B cell (primary cell): ENCODE measurements at regions not wholly inside any gene's neighbourhood (a gene's known extent, or its start where the extent isn't known, plus 50 kb on each side); places are given as distances from the start of the nearest gene placed in this dataset.

Experiments
- ATAC-seq: fragments of 200-7000 bp; cut with Tn5 transposase; one replicate; pipeline ENCODE4 v1.10.0; 2021; ENCODE audit warnings: low read depth, mild to moderate bottlenecking, moderate number of reproducible peaks, moderate library complexity
- CTCF ChIA-PET: fragments of 350-600 bp; sonication (Branson Sonifier 250); formaldehyde crosslinking; loops from one replicate; lab custom pipeline; 2021; ENCODE audit warnings: antibody characterized with exemption, inconsistent platforms; lab: Charles Lee
- POLR2A ChIA-PET: fragments of 350-600 bp; sonication (Branson Sonifier 250); formaldehyde crosslinking; loops from one replicate; lab custom pipeline; 2021; ENCODE audit warnings: antibody characterized with exemption; lab: Charles Lee
- DNase-seq: peaks from one replicate; pipeline ENCODE4 v3.0.0; 2013
- H2AFZ ChIP-seq: 2 replicates; pipeline ENCODE4 v1.6.1; 2012; ENCODE audit warnings: mild to moderate bottlenecking, low read depth, low read length; ENCODE audit not compliant: insufficient read depth, poor library complexity, severe bottlenecking
- H3K27ac ChIP-seq, 2 donors: 1 replicate in 1 of 2; 2 replicates in 1 of 2; pipeline ENCODE4 v1.5.1; 2012 to 2013; ENCODE audit warnings: low read length in 2 of 2, mild to moderate bottlenecking in 2 of 2, moderate library complexity in 1 of 2
- H3K27me3 ChIP-seq, 4 experiments: fragments of 200-600 bp in 1 of 4; sonication (generic) in 1 of 4; replicated peaks in 1 of 4; 1 replicate in 2 of 4; 2 replicates in 2 of 4; pipeline versions ENCODE4 v1.6.1 to v1.7.0; 2013 to 2016; ENCODE audit warnings: low read length in 3 of 4, mild to moderate bottlenecking in 2 of 4, mixed read lengths in 1 of 4, moderate library complexity in 1 of 4; ENCODE audit not compliant: insufficient read depth in 4 of 4, control insufficient read depth in 3 of 4; ENCODE audit errors: control extremely low read depth in 1 of 4
- H3K36me3 ChIP-seq, 2 experiments: replicated peaks in 1 of 2; 1 replicate in 1 of 2; 2 replicates in 1 of 2; pipeline versions ENCODE4 v1.6.1 to v1.7.1; 2013; ENCODE audit warnings: low read length in 1 of 2; ENCODE audit not compliant: insufficient read depth in 2 of 2, control insufficient read depth in 1 of 2; ENCODE audit errors: control extremely low read depth in 1 of 2, extremely low read depth in 1 of 2
- H3K4me1 ChIP-seq, 2 donors: fragments of 200-600 bp in 1 of 2; sonication (generic) in 1 of 2; 1 replicate in 1 of 2; 2 replicates in 1 of 2; pipeline versions ENCODE4 v1.5.1 to v1.6.1; 2013 to 2017; ENCODE audit warnings: low read length in 2 of 2; ENCODE audit not compliant: control insufficient read depth in 2 of 2, insufficient read depth in 2 of 2
- H3K4me2 ChIP-seq: replicated peaks from 2 replicates; pipeline ENCODE3; 2012; ENCODE audit warnings: mild to moderate bottlenecking, low read depth, low read length; ENCODE audit not compliant: poor library complexity, severe bottlenecking
- H3K4me3 ChIP-seq, 5 experiments: fragments of 200-600 bp in 1 of 5; sonication (generic) in 1 of 5; 1 replicate in 3 of 5; 2 replicates in 2 of 5; pipeline versions ENCODE4 v1.5.1 to v1.7.0; 2011 to 2016; ENCODE audit warnings: low read length in 4 of 5, mild to moderate bottlenecking in 4 of 5, low read depth in 2 of 5, control low read depth in 1 of 5, moderate library complexity in 1 of 5; ENCODE audit not compliant: insufficient read depth in 1 of 5; ENCODE audit errors: control extremely low read depth in 1 of 5, extremely low read depth in 1 of 5
- H3K79me2 ChIP-seq: fragments of 200-600 bp; sonication (generic); one replicate; pipeline ENCODE4 v1.6.0; 2016; ENCODE audit warnings: low read length; ENCODE audit not compliant: control insufficient read depth, insufficient read depth
- H3K9ac ChIP-seq: fragments of 200-600 bp; sonication (generic); 2 replicates; pipeline ENCODE4 v1.6.1; 2017; ENCODE audit warnings: mild to moderate bottlenecking, low read length, moderate library complexity
- H3K9me3 ChIP-seq, 3 donors: one replicate each; pipeline versions ENCODE4 v1.6.1 to v1.7.1; 2013; ENCODE audit warnings: low read length in 2 of 3; ENCODE audit not compliant: control insufficient read depth in 2 of 3, insufficient read depth in 1 of 3; ENCODE audit errors: control extremely low read depth in 1 of 3
- H4K20me1 ChIP-seq: 2 replicates; pipeline ENCODE4 v1.6.0; 2012; ENCODE audit warnings: mild to moderate bottlenecking, low read length; ENCODE audit not compliant: insufficient read depth, control insufficient read depth, poor library complexity, severe bottlenecking
- H3K27ac Mint-ChIP-seq: one replicate; pipeline ENCODE4 v1.8.0; 2021; ENCODE audit warnings: mixed read lengths
- H3K27me3 Mint-ChIP-seq: one replicate; pipeline ENCODE4 v1.8.0; 2021; ENCODE audit warnings: mixed read lengths
- H3K4me1 Mint-ChIP-seq: one replicate; pipeline ENCODE4 v1.8.0; 2021; ENCODE audit warnings: mixed read lengths
- H3K4me3 Mint-ChIP-seq: one replicate; pipeline ENCODE4 v1.8.0; 2021; ENCODE audit warnings: mixed read lengths
- H3K9me3 Mint-ChIP-seq: one replicate; pipeline ENCODE4 v1.8.0; 2022; ENCODE audit warnings: mixed read lengths; ENCODE audit not compliant: insufficient read depth
- EZH2 ChIP-seq: IDR thresholded peaks from 2 replicates; pipeline ENCODE4 v1.6.1; 2012; ENCODE audit warnings: borderline replicate concordance, low read depth, mild to moderate bottlenecking, moderate library complexity, low read length; ENCODE audit not compliant: insufficient read depth, poor library complexity, severe bottlenecking
- WGBS: methylation state at CpG from one replicate; pipeline ENCODE4 v1.1.5; 2013; ENCODE audit warnings: missing lambda C conversion rate; ENCODE audit not compliant: insufficient coverage; 5-methylcytosine and 5-hydroxymethylcytosine counted together
- intact Hi-C: fragments of 100-400 bp; cut with micrococcal nuclease; formaldehyde crosslinking; loops from one replicate; pipeline ENCODE4 v1.10.0; 2022
- TF ChIP-seq, protein P1 (sequence below): fragments of 200-600 bp; IDR thresholded peaks from one replicate; pipeline ENCODE4 v1.8.0; 2022; ENCODE audit warnings: antibody characterized with exemption, mild to moderate bottlenecking

DNA sequence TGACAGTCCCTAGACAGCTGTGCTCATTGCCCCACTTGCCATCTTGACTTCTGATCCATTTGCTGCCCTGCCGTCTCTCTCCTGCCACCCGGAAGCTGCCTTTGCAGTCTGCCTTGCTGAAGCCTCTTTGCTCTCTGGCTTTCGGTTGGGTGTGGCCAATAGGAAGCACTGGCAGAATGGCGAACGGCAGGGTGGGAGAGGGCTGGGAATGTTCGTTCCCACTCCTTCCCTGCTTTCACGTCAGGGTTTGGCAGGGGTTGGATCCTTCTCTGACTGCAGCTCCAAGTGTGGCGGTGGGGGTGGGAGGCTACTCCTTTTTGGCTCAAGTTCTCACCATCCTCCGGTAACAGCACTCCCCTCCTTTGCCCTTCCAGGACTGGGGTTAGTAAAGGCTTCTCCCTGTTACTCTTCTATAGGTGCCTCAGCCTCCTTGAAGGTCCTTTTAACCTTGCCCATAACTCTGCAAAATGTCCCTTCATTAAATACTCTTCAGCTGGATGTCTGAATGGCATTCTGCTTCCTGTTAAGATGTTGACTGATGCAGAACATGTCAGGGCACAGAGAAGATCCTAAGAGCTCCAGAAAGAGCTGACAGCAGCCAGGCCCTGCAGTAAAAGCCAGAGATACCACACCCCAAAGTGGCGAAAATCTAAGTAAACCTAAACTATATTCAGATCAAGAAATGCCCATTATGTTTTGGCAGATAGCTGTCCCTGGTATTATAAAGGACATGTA, 299.7 kb downstream of the CDCA7 start:
- TF ChIP-seq, protein P1, sequence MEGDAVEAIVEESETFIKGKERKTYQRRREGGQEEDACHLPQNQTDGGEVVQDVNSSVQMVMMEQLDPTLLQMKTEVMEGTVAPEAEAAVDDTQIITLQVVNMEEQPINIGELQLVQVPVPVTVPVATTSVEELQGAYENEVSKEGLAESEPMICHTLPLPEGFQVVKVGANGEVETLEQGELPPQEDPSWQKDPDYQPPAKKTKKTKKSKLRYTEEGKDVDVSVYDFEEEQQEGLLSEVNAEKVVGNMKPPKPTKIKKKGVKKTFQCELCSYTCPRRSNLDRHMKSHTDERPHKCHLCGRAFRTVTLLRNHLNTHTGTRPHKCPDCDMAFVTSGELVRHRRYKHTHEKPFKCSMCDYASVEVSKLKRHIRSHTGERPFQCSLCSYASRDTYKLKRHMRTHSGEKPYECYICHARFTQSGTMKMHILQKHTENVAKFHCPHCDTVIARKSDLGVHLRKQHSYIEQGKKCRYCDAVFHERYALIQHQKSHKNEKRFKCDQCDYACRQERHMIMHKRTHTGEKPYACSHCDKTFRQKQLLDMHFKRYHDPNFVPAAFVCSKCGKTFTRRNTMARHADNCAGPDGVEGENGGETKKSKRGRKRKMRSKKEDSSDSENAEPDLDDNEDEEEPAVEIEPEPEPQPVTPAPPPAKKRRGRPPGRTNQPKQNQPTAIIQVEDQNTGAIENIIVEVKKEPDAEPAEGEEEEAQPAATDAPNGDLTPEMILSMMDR = no peak
- TF ChIP-seq EZH2 = no peak
- ATAC-seq (no peak), DNase-seq (no peak)
- intact Hi-C loops = no loop called here
- no peak overlapping the region for H2AFZ ChIP-seq
- 86% methylated on average over 7 of the region's 10 CpGs for WGBS
- H3K9ac ChIP-seq = no peak overlapping the region
- no peaks in the 10 kb centered on the region for H3K27me3 ChIP-seq
- H3K9me3 ChIP-seq = no peaks in the 10 kb centered on the region
- H3K36me3 ChIP-seq = no peaks in the 10 kb centered on the region
- ChIA-PET POLR2A (no interaction called here), CTCF (interaction anchor here (0.6 kb wide), 1 partner anchor 209 kb away, joined by 3 read pairs; no protein-coding TSS in a partner anchor)
- no peak overlapping the region for H3K4me3 ChIP-seq
- Mint-ChIP-seq H3K27me3 (peaks cover 7% of the 10 kb centered on the region), H3K4me3 (no peak overlapping the region), H3K9me3 (no peaks in the 10 kb centered on the region), H3K27ac (no peak overlapping the region), H3K4me1 (no peaks in the 10 kb centered on the region)
- no peaks in the 10 kb centered on the region for H3K4me1 ChIP-seq
- no peaks in the 10 kb centered on the region for H4K20me1 ChIP-seq
- no peak overlapping the region for H3K27ac ChIP-seq
- H3K4me2 ChIP-seq = no peak overlapping the region
- no peaks in the 10 kb centered on the region for H3K79me2 ChIP-seq

DNA sequence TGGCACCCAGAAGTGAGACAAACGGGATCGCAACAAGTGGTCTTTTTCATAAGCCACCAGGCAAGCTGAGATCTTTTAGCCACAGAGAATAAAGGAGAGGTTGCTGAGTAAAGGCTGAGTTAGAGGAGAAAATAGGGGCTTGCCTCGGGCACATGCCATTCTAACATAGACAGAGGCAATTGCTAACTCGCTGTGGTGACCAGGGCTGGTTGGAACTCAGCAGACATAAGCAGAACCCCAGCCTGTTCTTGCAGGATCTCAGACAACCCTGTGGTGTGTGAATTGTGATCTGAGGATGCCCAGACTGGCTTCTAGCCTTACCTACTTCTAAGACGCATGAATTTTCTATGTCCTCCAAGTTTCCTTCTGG, 300.2 kb downstream of the CDCA7 start:
- POLR2A ChIA-PET = no interaction called here
- no peak overlapping the region for H3K4me3 Mint-ChIP-seq
- 82% methylated on average over 4 of the region's 5 CpGs for WGBS
- no peaks in the 10 kb centered on the region for H3K79me2 ChIP-seq
- H3K27ac Mint-ChIP-seq = no peak overlapping the region
- H3K27ac ChIP-seq = no peak overlapping the region
- no peaks in the 10 kb centered on the region for H4K20me1 ChIP-seq
- H2AFZ ChIP-seq = no peak overlapping the region
- H3K27me3 Mint-ChIP-seq = peaks cover 3% of the 10 kb centered on the region
- intact Hi-C loops = no loop called here
- CTCF ChIA-PET = no interaction called here
- no peaks in the 10 kb centered on the region for H3K9me3 ChIP-seq
- no peaks in the 10 kb centered on the region for H3K4me1 ChIP-seq
- H3K9ac ChIP-seq = no peak overlapping the region
- no peaks in the 10 kb centered on the region for H3K4me1 Mint-ChIP-seq
- no peak for DNase-seq
- H3K36me3 ChIP-seq = no peaks in the 10 kb centered on the region
- no peaks in the 10 kb centered on the region for H3K9me3 Mint-ChIP-seq
- no peak overlapping the region for H3K4me2 ChIP-seq
- no peak overlapping the region for H3K4me3 ChIP-seq
- no peaks in the 10 kb centered on the region for H3K27me3 ChIP-seq
- no peak for ATAC-seq
- TF ChIP-seq, protein P1 = no peak
- TF ChIP-seq EZH2 = no peak
